ENCODE measurements at regions not wholly inside any gene's neighbourhood (a gene's known extent, or its start where the extent isn't known, plus 50 kb on each side); places are given as distances from the start of the nearest gene placed in this dataset.

DNA sequence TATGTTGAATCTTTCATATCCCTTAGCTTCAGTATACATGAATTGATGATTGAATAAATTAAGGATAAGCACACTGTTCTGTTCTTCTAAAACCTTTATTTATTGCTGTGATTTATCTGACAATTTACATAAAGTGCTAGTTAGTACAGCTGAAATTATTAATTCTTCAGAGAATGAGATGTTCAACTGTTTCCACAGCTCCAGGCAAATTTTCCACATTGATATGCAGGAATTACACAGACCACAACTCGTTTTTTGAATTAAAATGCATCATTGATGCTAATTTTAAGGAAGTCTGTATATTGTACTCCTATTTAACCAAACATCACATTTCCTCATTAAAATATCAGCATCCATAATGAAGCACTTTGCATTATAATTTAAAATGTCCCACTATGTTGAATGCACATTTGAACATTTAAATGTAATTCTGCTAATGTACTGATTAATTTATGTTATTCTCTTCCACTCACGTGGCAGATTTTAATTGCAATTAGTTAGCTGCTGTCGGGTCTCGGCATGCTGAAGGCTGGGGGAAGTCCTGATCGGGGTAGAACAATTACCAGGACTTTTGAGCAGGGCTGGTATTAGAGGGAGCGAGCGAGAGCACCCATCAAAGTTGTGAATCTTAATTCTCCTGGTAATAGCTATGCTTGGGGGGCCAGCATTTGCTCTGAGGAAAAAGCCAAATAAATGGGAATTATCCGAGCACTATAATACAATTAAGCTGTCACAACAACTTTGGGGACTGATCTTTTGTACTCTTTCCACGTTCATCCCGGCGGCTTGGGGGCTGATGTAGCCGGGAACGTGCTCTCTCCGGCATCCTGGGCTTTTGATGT lies 136.7 kb upstream of the TMTC4 start:
- H3K27ac Mint-ChIP-seq = no peak overlapping the region
- no peak overlapping the region for H2BK120ac ChIP-seq (ENCODE audit: low read depth, low read length, poor library complexity, severe bottlenecking)
- peaks cover 25 to 29% of the 10 kb centered on the region in 2 experiments for H3K4me1 Mint-ChIP-seq
- no peaks in the 10 kb centered on the region for H3K23me2 ChIP-seq (ENCODE audit: insufficient read length, low read depth, low read length, poor library complexity, severe bottlenecking)
- no peak overlapping the region for H4K91ac ChIP-seq (ENCODE audit: insufficient read length, low read depth, low read length)
- H3K4me2 ChIP-seq (ENCODE audit: insufficient read depth, insufficient read length, low read length) = no peak overlapping the region
- H4K20me1 ChIP-seq (ENCODE audit: control insufficient read depth, insufficient read depth, insufficient read length) = no peaks in the 10 kb centered on the region
- no peaks in the 10 kb centered on the region for H3K9me3 ChIP-seq (ENCODE audit: control insufficient read depth, low read depth, low read length)
- no peak overlapping the region for H2BK5ac ChIP-seq (ENCODE audit: insufficient read length, low read length)
- H3K79me1 ChIP-seq (ENCODE audit: insufficient read depth, low read depth, low read length, poor library complexity, severe bottlenecking) = no peaks in the 10 kb centered on the region
- no peak overlapping the region for H3K23ac ChIP-seq (ENCODE audit: insufficient read length, low read depth, low read length)
- no peak overlapping the region for H3K4ac ChIP-seq (ENCODE audit: low read depth, low read length)
- no peak overlapping the region for H3K56ac ChIP-seq (ENCODE audit: insufficient read length, low read depth, low read length)
- no peak overlapping the region for H3T11ph ChIP-seq (ENCODE audit: low read length)
- H2BK20ac ChIP-seq (ENCODE audit: low read depth, low read length, poor library complexity, severe bottlenecking) = no peak overlapping the region
- H2BK15ac ChIP-seq (ENCODE audit: low read depth, low read length) = no peak overlapping the region
- H3K4me1 ChIP-seq (ENCODE audit: insufficient read depth, low read length) = peaks cover 10% of the 10 kb centered on the region; the same call in 1 of the 2 replicates
- H3K27me3 Mint-ChIP-seq (ENCODE audit: low read depth) = no peaks in the 10 kb centered on the region
- no peak overlapping the region for H3K9ac ChIP-seq (ENCODE audit: extremely low read depth, insufficient read length, low read length)
- no CpG with 5 or more reads among the region's 14 CpGs for WGBS (ENCODE audit: extremely low coverage, insufficient read length, low lambda C conversion rate)
- no peak overlapping the region for H3K18ac ChIP-seq (ENCODE audit: insufficient read length, low read depth, low read length)
- TF ChIP-seq, protein P1, sequence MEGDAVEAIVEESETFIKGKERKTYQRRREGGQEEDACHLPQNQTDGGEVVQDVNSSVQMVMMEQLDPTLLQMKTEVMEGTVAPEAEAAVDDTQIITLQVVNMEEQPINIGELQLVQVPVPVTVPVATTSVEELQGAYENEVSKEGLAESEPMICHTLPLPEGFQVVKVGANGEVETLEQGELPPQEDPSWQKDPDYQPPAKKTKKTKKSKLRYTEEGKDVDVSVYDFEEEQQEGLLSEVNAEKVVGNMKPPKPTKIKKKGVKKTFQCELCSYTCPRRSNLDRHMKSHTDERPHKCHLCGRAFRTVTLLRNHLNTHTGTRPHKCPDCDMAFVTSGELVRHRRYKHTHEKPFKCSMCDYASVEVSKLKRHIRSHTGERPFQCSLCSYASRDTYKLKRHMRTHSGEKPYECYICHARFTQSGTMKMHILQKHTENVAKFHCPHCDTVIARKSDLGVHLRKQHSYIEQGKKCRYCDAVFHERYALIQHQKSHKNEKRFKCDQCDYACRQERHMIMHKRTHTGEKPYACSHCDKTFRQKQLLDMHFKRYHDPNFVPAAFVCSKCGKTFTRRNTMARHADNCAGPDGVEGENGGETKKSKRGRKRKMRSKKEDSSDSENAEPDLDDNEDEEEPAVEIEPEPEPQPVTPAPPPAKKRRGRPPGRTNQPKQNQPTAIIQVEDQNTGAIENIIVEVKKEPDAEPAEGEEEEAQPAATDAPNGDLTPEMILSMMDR (conservative IDR thresholded peaks at IDR 0.05) = no peak
- no peaks in the 10 kb centered on the region; a peak in 1 of 7 replicates for H3K36me3 Mint-ChIP-seq (ENCODE audit: insufficient read depth in 1 of 3, low read depth in 3 of 3)
- H2AK5ac ChIP-seq (ENCODE audit: insufficient read length, low read length) = no peak overlapping the region
- H2AFZ ChIP-seq (ENCODE audit: low read length) = no peak overlapping the region
- no peak overlapping the region for H3K14ac ChIP-seq (ENCODE audit: insufficient read depth, low read length)
- H3K27ac ChIP-seq (ENCODE audit: insufficient read length, low read depth, low read length) = no peak overlapping the region
- H4K8ac ChIP-seq (replicated peaks; ENCODE audit: insufficient read length, low read depth, low read length) = no peak overlapping the region
- DNase-seq = no peak
- H2BK12ac ChIP-seq (ENCODE audit: insufficient read length, low read depth, low read length) = no peak overlapping the region
- H3K4me3 Mint-ChIP-seq = no peak overlapping the region
- no peaks in the 10 kb centered on the region for H3K9me3 Mint-ChIP-seq
- no peak overlapping the region for H4K5ac ChIP-seq (ENCODE audit: insufficient read length, low read depth, low read length)
- no peaks in the 10 kb centered on the region for H3K79me2 ChIP-seq (ENCODE audit: insufficient read depth, low read length)
- H3K27me3 ChIP-seq (ENCODE audit: insufficient read depth, low read length) = no peaks in the 10 kb centered on the region

Data from H9 (cell line).